NCI-H510A (cell line): ENCODE measurements at regions not wholly inside any gene's neighbourhood (a gene's known extent, or its start where the extent isn't known, plus 50 kb on each side); places are given as distances from the start of the nearest gene placed in this dataset.
"Not testable (repeated sequence)": the region's sequence is repeated elsewhere in the genome, so short reads cannot be mapped to it uniquely, and the experiment has no call there.

ENCODE experiments used
- DNase-seq: peaks from one replicate; lab custom pipeline; 2025; lab: John Stamatoyannopoulos, UW

DNA sequence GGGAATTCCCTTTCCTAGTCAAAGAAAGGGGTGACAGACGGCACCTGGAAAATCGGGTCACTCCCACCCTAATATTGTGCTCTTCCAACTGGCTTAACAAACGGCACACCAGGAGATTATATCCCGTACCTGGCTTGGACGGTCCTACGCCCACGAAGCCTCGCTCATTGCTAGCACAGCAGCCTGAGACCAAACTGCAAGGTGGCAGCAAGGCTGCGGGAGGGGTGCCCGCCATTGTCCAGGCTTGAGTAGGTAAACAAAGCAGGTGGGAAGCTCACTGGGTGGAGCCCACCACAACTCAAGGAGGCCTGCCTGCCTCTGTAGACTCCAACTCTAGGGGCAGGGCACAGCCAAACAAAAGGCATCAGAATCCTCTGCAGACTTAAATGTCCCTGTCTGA, 457.8 kb upstream of the PIK3R1 start:
- DNase-seq, result not testable (repeated sequence)

DNA sequence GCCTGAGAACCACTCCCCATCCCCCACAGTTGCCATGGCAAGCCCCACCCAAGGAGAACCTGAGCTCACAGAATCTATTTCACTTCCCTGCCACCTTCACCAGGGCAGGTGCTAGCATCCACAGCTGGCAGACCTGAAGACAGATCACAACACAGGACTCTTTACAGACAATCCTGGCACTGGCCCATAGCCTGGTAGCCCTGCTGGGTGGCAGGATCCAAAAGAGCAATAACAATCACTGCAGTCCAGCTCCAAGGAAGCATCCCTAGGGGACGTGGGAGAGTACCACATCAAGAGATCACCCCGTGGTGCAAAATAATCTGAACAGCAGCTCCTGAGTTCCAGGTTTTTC, 463.2 kb upstream of the PIK3R1 start:
- DNase-seq, result no peak

GRCh38 chr5:67748165-67748690, 467.3 kb upstream of the PIK3R1 start:
- DNase-seq, result no peak

GRCh38 chr5:67747096-67747495, 468.5 kb upstream of the PIK3R1 start:
- no peak for DNase-seq

GRCh38 chr5:67746608-67747007, 468.9 kb upstream of the PIK3R1 start:
- not testable (repeated sequence) for DNase-seq

DNA sequence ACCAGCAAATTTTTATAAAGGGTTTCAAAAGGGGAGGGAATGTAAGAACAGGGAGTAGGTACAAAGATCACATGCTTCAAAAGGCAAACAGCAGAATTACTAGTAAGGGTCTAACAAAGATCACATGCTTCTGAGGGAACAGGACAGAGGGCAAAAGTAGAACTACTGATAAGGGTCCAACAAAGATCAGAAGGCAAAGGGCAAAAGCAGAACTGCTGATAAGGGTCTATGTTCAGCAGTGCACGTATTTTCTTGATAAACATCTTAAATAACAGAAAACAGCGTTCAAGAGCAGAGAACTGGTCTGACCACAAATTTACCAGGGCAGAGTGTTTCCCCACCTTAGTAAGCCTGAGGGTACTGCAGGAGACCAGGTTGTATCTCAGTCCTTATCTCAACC, 469.5 kb upstream of the PIK3R1 start:
- no peak for DNase-seq

DNA sequence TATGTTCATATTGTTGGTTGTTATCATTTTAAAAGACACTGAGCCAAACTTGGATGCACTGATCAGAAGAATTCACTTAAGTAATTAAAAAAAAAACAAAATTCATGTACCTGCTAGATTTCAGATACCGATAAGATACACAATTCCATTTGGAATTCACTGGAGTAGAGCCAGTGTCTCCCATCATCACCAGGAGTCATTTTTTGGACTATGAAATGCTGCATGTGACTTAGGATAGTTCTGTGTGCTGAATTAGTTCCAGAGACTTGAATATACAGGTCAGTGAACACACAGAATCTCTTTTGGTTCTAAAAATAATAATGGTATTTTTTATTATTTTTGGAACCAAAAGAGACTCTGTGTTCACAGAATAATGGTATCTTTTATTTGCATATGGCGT, 482.6 kb upstream of the PIK3R1 start:
- DNase-seq, result no peak

GRCh38 chr5:67732471-67732870, 483.1 kb upstream of the PIK3R1 start:
- DNase-seq, result no peak

DNA sequence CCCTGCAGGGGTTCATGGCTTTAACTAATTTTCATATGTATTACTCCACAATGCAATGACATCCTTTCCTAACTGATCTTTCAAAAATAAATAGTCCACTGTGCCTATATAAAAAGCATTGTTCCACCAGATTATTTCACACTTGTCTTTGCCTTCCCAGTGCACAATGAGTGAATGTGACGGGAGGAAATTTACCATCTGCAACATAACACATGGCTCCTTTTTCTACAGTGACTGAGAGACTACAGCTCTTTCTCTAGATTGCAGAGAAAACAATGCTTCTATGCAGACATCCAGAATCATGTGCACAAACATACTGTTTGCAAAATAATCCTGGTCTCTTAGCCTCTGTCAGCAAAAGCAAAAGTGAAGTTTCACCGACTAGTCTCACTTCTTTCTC, 483.7 kb upstream of the PIK3R1 start:
- no peak for DNase-seq

DNA sequence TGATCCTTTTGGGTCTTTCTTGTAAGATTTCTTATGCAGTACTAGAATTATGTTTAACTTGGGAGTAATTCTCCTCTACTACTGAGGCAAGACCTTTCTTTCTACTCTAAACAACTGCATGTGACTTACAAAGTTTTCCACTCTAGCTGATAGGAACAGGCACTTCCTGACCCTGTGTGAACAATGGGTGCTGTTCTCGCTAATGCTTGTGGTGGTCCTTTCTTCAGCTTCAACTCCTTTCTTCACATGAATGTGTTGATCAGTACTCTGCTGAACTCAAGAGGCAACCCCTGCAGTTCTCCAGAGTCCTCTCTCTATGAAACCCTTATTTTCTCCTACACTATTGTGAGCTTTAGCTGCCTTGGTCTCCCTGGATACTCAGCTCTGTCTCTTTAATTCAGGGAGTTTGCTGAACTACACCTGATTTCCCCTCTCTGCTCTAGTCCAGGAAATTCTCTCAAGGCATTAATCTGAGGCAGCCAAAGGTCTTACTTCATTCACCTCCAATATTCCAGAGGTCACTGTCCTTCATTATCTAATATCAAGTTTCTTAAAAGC, 484.6 kb upstream of the PIK3R1 start:
- no peak for DNase-seq

- no peak for DNase-seq
Observed at GRCh38 chr5:67728326-67728890, 487.1 kb upstream of the PIK3R1 start.

GRCh38 chr5:67725604-67726003, 490.0 kb upstream of the PIK3R1 start:
- no peak for DNase-seq

DNA sequence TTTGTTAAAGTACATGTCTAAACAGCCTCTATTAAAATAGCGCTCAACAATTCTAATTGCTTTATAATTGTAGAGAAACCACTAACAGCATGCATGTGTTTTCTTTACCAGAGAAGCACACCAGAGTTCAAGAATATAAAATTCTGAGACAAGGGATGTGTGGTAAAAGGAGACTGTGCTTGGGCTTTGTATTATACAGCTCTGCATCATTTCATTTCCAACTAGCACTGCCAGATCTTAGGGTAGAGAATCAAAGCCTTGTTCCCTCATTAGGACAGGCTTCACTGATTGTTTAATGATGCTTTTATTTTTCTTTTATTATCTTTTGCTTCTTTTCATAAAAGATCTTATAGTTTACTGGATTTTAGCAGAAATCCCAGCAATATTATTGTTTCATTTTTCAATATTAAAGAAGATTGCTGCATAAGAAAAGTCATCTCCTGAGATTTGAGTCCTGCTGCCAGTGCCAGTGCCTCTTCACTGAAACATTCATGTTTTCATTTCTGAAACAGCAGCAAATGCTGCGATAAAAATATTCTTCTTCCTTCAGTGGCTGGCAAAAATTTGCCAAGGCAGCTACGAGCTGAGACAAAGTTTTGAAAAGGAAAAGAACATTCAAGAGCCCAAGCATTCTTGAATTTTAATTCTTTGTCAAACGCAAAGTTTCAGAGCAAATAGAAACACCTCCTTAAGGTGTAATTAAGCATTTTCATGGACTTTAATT, 491.0 kb upstream of the PIK3R1 start:
- DNase-seq, result no peak

GRCh38 chr5:67723873-67724272, 491.7 kb upstream of the PIK3R1 start:
- DNase-seq, result no peak

- not testable (repeated sequence) for DNase-seq
Observed at GRCh38 chr5:67722582-67722981, 493.0 kb upstream of the PIK3R1 start.

- no peak for DNase-seq
Observed at GRCh38 chr5:67720162-67720772, 495.3 kb upstream of the PIK3R1 start.

- DNase-seq, result no peak
Observed at GRCh38 chr5:67702008-67702407, 505.4 kb upstream of the CD180 start.

GRCh38 chr5:67699560-67699959, 503.0 kb upstream of the CD180 start:
- DNase-seq, result no peak

- DNase-seq, result no peak
Observed at GRCh38 chr5:67696446-67696845, 499.8 kb upstream of the CD180 start.

- no peak for DNase-seq
Observed at GRCh38 chr5:67695369-67695768, 498.8 kb upstream of the CD180 start.

DNA sequence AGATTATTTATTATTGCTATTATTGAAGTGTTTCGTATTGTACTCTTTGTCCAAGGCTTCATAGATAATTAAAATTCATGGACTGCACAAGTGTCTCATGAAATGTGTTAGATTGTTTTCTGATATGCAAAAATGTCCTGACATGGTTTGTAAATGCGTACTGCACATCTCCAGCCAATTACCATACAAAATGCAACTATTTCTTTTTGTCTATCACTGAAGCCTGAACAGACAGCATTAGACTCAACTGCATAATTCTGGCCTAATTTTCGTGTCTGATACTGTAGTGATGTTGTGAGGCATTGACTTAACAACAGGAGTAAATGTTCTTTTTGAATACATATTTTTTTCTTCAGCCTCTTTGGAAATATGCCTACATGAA, 498.2 kb upstream of the CD180 start:
- DNase-seq, result no peak

GRCh38 chr5:67693956-67694809, 497.6 kb upstream of the CD180 start:
- no peak for DNase-seq
